ENCODE measurements at regions not wholly inside any gene's neighbourhood (a gene's known extent, or its start where the extent isn't known, plus 50 kb on each side); places are given as distances from the start of the nearest gene placed in this dataset.

- TF ChIP-seq, protein P1, sequence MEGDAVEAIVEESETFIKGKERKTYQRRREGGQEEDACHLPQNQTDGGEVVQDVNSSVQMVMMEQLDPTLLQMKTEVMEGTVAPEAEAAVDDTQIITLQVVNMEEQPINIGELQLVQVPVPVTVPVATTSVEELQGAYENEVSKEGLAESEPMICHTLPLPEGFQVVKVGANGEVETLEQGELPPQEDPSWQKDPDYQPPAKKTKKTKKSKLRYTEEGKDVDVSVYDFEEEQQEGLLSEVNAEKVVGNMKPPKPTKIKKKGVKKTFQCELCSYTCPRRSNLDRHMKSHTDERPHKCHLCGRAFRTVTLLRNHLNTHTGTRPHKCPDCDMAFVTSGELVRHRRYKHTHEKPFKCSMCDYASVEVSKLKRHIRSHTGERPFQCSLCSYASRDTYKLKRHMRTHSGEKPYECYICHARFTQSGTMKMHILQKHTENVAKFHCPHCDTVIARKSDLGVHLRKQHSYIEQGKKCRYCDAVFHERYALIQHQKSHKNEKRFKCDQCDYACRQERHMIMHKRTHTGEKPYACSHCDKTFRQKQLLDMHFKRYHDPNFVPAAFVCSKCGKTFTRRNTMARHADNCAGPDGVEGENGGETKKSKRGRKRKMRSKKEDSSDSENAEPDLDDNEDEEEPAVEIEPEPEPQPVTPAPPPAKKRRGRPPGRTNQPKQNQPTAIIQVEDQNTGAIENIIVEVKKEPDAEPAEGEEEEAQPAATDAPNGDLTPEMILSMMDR (IDR thresholded peaks at IDR 0.05 in 2 of 3, conservative IDR thresholded peaks at IDR 0.05 in 1 of 3; ENCODE audit: insufficient read depth in 2 of 3, low read depth in 1 of 3, low read length in 3 of 3): peak; percentile 60 to 83 (median 72)
- TF ChIP-seq CXXC5 (CRISPR knock-in tag; IDR thresholded peaks at IDR 0.05) (no peak), XRCC5 (IDR thresholded peaks at IDR 0.05; ENCODE audit: low read depth, low read length) (no peak), ZKSCAN3 (CRISPR knock-in tag; IDR thresholded peaks at IDR 0.05) (no peak), CREB5 (CRISPR knock-in tag; IDR thresholded peaks at IDR 0.05) (no peak), KAT2B (IDR thresholded peaks at IDR 0.05; ENCODE audit: low read depth, low read length) (no peak)
Measured at GRCh38 chr1:58841455-58841854, 57.6 kb upstream of the JUN start (continued).

- Histone ChIP-seq H3K9ac (ENCODE audit: insufficient read depth in 1 of 2, low read depth in 2 of 2, low read length in 2 of 2) (no peak overlapping the region), H4K20me1 (replicated peaks; ENCODE audit: control insufficient read depth, insufficient read depth, low read length) (no peaks in the 10 kb centered on the region), H2AFZ (ENCODE audit: low read depth, low read length) (no peak overlapping the region; the same call in 1 of the 2 replicates), H3K9me1 (ENCODE audit: control insufficient read depth, insufficient read depth, low read length) (no peaks in the 10 kb centered on the region), H3K4me1 (replicated peaks in 1 of 2; ENCODE audit: control insufficient read depth in 2 of 2, insufficient read depth in 2 of 2, low read length in 2 of 2) (peaks cover 0 to 10% of the 10 kb centered on the region in 2 experiments; a peak in 2 of 5 replicates), H3K79me2 (ENCODE audit: control insufficient read depth, insufficient read depth, low read length) (no peaks in the 10 kb centered on the region), H3K4me3 (no peak overlapping the region), H3K27ac (ENCODE audit: extremely low read depth, low read depth, low read length) (no peak overlapping the region), H3K4me2 (ENCODE audit: insufficient read depth, low read length) (no peak overlapping the region), H3K27me3 (ENCODE audit: control insufficient read depth in 2 of 2, insufficient read depth in 2 of 2, low read length in 2 of 2) (no peaks in the 10 kb centered on the region), H3K36me3 (ENCODE audit: control insufficient read depth, insufficient read depth, low read length) (no peaks in the 10 kb centered on the region), H3K9me3 (replicated peaks; ENCODE audit: control insufficient read depth, insufficient read depth, low read depth, low read length) (no peaks in the 10 kb centered on the region)
- no peak for ATAC-seq
- WGBS (ENCODE audit: insufficient coverage, low coverage, missing lambda C conversion rate): 49% methylated on average over 2 of the region's 2 CpGs
- ChIA-PET CTCF (ENCODE audit: low intra/inter-chr PET ratio) (no interaction called here), POLR2A (interaction anchor here (0.6 to 0.9 kb wide), 3 partner anchors 16 to 232 kb away, joined by 3 to 4 read pairs (median 3); no protein-coding TSS in a partner anchor)
- intact Hi-C loops (cut with micrococcal nuclease) (loop anchor here (5.0 kb wide), 1 partner anchor 54 kb away; no protein-coding TSS in a partner anchor), in situ Hi-C loops (cut with MboI) (no loop called here)
- TF ChIP-seq ELF2 (CRISPR knock-in tag; IDR thresholded peaks at IDR 0.05) (no peak), ZNF134 (CRISPR knock-in tag; conservative IDR thresholded peaks at IDR 0.05) (peak; percentile 97)
- FAIRE-seq: no peak
- no peak for DNase-seq (ENCODE audit: extremely low read depth in 1 of 4, low spot score in 3 of 4)
- BruUV-seq (replicated peaks): no TSS peak
Measured at GRCh38 chr1:58842941-58843340, 59.1 kb upstream of the JUN start.
